SK-N-SH (cell line): ENCODE measurements at regions not wholly inside any gene's neighbourhood (a gene's known extent, or its start where the extent isn't known, plus 50 kb on each side); places are given as distances from the start of the nearest gene placed in this dataset.

Source experiments
- CTCF ChIA-PET: fragments of 300-600, 350-600 bp; formaldehyde crosslinking; extraction: SDS; loops from one replicate; lab custom pipeline; 2021; lab: Yijun Ruan, JAX
- POLR2A ChIA-PET: fragments of 350-600 bp; sonication (Branson Sonifier 250); formaldehyde crosslinking; extraction: SDS; loops from one replicate; lab custom pipeline; 2020; ENCODE audit warnings: antibody characterized with exemption, inconsistent platforms; lab: Yijun Ruan, JAX
- DNase-seq: peaks from one replicate; pipeline ENCODE4 v3.0.0; 2012
- H2AFZ ChIP-seq: fragments of 200-600 bp; sonication (generic); 2 replicates; pipeline ENCODE4 v1.8.1; 2016; ENCODE audit warnings: antibody characterized with exemption, mild to moderate bottlenecking, low read depth
- H3F3A ChIP-seq: fragments of 200-600 bp; sonication (generic); replicated peaks from 2 replicates; pipeline ENCODE3; 2016; ENCODE audit warnings: antibody characterized with exemption, mild to moderate bottlenecking; ENCODE audit not compliant: insufficient read depth
- H3K27ac ChIP-seq, 2 experiments: fragments of 200-500 bp in 1 of 2; fragments of 200-600 bp in 1 of 2; sonication (Bioruptor generic) in 1 of 2; sonication (generic), shearing (Covaris generic) in 1 of 2; 2 replicates each; pipeline versions ENCODE4 v1.5.1 to v1.6.1; 2014 to 2016; ENCODE audit warnings: low read depth in 2 of 2, inconsistent platforms in 1 of 2, low read length in 1 of 2, mild to moderate bottlenecking in 1 of 2, mixed read lengths in 1 of 2
- H3K27me3 ChIP-seq: fragments of 200-600 bp; sonication (generic), shearing (Covaris generic); 2 replicates; pipeline ENCODE4 v1.6.1; 2016; ENCODE audit warnings: mixed run types; ENCODE audit not compliant: insufficient read depth
- H3K36me3 ChIP-seq, 2 experiments: fragments of 200-500 bp in 1 of 2; fragments of 200-600 bp in 1 of 2; sonication (Bioruptor generic) in 1 of 2; sonication (generic) in 1 of 2; replicated peaks in 1 of 2; 2 replicates each; pipeline versions ENCODE3 to v1.5.1; 2014 to 2016; ENCODE audit warnings: low read length in 1 of 2, mild to moderate bottlenecking in 1 of 2; ENCODE audit not compliant: insufficient read depth in 2 of 2, control insufficient read depth in 1 of 2
- H3K4me1 ChIP-seq, 2 experiments: fragments of 200-500 bp in 1 of 2; fragments of 200-600 bp in 1 of 2; sonication (Bioruptor generic) in 1 of 2; sonication (generic), shearing (Covaris generic) in 1 of 2; 2 replicates each; pipeline versions ENCODE4 v1.5.1 to v1.6.1; 2014 to 2016; ENCODE audit warnings: low read depth in 1 of 2, low read length in 1 of 2, mixed run types in 1 of 2; ENCODE audit not compliant: insufficient read depth in 2 of 2, control insufficient read depth in 1 of 2
- H3K4me2 ChIP-seq: fragments of 200-600 bp; sonication (generic), shearing (Covaris generic); 2 replicates; pipeline ENCODE4 v1.6.1; 2017; ENCODE audit warnings: mixed run types
- H3K4me3 ChIP-seq, 2 experiments: fragments of 200-500 bp in 1 of 2; fragments of 200-600 bp in 1 of 2; sonication (Bioruptor generic) in 1 of 2; sonication (generic), shearing (Covaris generic) in 1 of 2; 2 replicates each; pipeline versions ENCODE4 v1.5.1 to v1.8.1; 2014 to 2016; ENCODE audit warnings: low read depth in 2 of 2, inconsistent platforms in 1 of 2, low read length in 1 of 2, mild to moderate bottlenecking in 1 of 2, mixed read lengths in 1 of 2, moderate library complexity in 1 of 2
- H3K79me2 ChIP-seq: fragments of 200-600 bp; sonication (generic); 2 replicates; pipeline ENCODE4 v1.8.1; 2017; ENCODE audit warnings: mild to moderate bottlenecking; ENCODE audit not compliant: insufficient read depth
- H3K9ac ChIP-seq: fragments of 200-600 bp; sonication (generic); 2 replicates; pipeline ENCODE4 v1.6.1; 2017; ENCODE audit warnings: mixed run types
- H3K9me2 ChIP-seq: fragments of 200-600 bp; sonication (generic); 2 replicates; pipeline ENCODE4 v1.6.1; 2017; ENCODE audit warnings: mixed run types
- H3K9me3 ChIP-seq: fragments of 200-600 bp; sonication (generic); 2 replicates; pipeline ENCODE4 v1.6.1; 2017; ENCODE audit warnings: mixed run types, mild to moderate bottlenecking, moderate library complexity
- H4K20me1 ChIP-seq: fragments of 200-600 bp; sonication (generic); 2 replicates; pipeline ENCODE4 v1.6.1; 2017; ENCODE audit warnings: mild to moderate bottlenecking, mixed run types; ENCODE audit not compliant: insufficient read depth
- EZH2phosphoT487 ChIP-seq: fragments of 200-600 bp; sonication (generic); IDR thresholded peaks from 2 replicates; pipeline ENCODE4 v1.6.1; 2017; ENCODE audit warnings: low read depth, mixed run types, mild to moderate bottlenecking, antibody characterized with exemption, moderate library complexity, borderline replicate concordance
- MXI1 ChIP-seq: IDR thresholded peaks from 2 replicates; pipeline ENCODE4 v1.6.1; 2012; ENCODE audit warnings: mild to moderate bottlenecking, low read depth, low read length, improper control_type of control experiment
- USF2 ChIP-seq: fragments of 150-350 bp; IDR thresholded peaks from 2 replicates; pipeline ENCODE4 v1.6.1; 2017; ENCODE audit warnings: antibody characterized with exemption, low read length, low read depth, borderline replicate concordance
- WGBS: methylation state at CpG from one replicate; pipeline ENCODE4 v1.1.6; 2017; ENCODE audit warnings: low lambda C conversion rate; 5-methylcytosine and 5-hydroxymethylcytosine counted together

DNA sequence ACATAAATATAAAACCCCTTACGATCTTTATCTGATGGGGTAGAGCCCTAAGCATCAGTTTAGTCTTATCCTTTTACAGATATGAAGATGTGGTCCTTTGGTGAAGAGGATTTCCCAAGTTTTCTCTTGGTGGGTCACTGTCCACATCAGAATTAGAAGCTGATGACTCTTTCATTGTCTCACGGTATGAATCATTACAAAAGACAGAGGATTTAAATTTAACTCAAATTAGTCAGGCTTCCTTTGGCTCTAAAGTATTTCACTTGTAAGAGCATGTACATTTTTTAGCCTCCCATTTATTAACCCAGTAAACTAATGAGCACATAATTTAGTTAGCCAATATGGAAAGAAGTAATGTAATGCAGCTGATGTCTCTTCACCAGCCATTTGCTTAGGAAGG is 49.9 kb upstream of the TMEM26 start:
- Histone ChIP-seq H3K27me3 (no peaks in the 10 kb centered on the region), H3K36me3 (no peaks in the 10 kb centered on the region), H3K4me2 (no peak overlapping the region), H3K4me3 (no peak overlapping the region), H3K27ac (no peak overlapping the region; a peak in 1 of 4 replicates), H4K20me1 (no peaks in the 10 kb centered on the region), H2AFZ (peak overlapping the region; percentile 5; the same call in 1 of the 2 replicates), H3K9me3 (no peaks in the 10 kb centered on the region), H3K4me1 (no peaks in the 10 kb centered on the region; a peak in 1 of 4 replicates), H3F3A (no peaks in the 10 kb centered on the region), H3K9me2 (no peaks in the 10 kb centered on the region), H3K79me2 (no peaks in the 10 kb centered on the region), H3K9ac (no peak overlapping the region)
- WGBS = 31% methylated on average over 2 of the region's 2 CpGs
- TF ChIP-seq MXI1 (no peak), USF2 (no peak), EZH2phosphoT487 (no peak)
- DNase-seq = no peak
- CTCF ChIA-PET = no interaction called here
- POLR2A ChIA-PET = no interaction called here
